ENCODE measurements at regions not wholly inside any gene's neighbourhood (a gene's known extent, or its start where the extent isn't known, plus 50 kb on each side); places are given as distances from the start of the nearest gene placed in this dataset.

DNA sequence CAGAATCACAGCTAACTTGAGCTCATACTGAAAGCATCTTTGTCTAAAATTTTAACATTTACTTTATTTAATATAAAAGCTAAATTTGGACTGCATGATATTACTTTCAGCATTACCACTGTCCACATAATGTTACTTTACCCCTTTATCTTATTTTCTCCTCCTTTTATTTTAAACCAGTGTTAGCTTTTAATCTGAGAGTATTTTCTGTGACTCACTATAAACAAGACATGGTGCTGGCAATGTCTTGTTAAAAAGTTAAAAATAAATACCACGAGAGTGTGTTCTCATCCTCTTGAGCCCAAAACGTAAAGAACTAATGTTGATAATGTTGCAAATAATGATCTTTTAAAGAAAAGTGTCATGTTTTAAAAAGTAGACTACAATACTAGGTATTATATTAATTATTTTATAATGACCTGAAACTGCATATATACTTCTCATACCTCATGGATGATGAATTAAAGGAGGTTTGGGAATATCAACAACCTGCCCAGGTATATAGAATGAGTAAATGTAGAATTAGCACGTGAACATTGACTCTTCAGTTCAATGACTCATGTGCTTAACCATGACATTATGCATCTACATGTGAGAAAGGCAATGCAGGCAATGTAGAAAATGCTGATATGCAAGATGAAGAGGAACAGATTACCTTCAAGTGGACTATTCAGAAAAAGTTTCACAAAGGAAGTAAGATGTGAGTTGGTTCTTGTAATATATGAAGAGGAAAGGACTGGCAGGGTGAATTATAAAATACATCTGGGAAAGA is 454.1 kb upstream of the ADGRL3 start:
- no peaks in the 10 kb centered on the region for H4K20me1 ChIP-seq (ENCODE audit: control insufficient read depth, insufficient read depth, insufficient read length)
- no peak overlapping the region for H2AK5ac ChIP-seq (ENCODE audit: insufficient read length, low read length)
- H3K4me1 ChIP-seq (ENCODE audit: insufficient read depth, low read length) = no peaks in the 10 kb centered on the region
- no peaks in the 10 kb centered on the region for H3K9me3 Mint-ChIP-seq
- H3K4me3 Mint-ChIP-seq = no peak overlapping the region
- no peak overlapping the region for H2BK15ac ChIP-seq (ENCODE audit: low read depth, low read length)
- H2AFZ ChIP-seq (ENCODE audit: low read length) = no peak overlapping the region
- H4K91ac ChIP-seq (ENCODE audit: insufficient read length, low read depth, low read length) = no peak overlapping the region
- no peak overlapping the region for H3K27ac ChIP-seq (ENCODE audit: insufficient read length, low read depth, low read length)
- H3K9me3 ChIP-seq (ENCODE audit: control insufficient read depth, low read depth, low read length) = no peaks in the 10 kb centered on the region
- H3K27ac Mint-ChIP-seq = no peak overlapping the region
- no peak overlapping the region for H3K14ac ChIP-seq (ENCODE audit: insufficient read depth, low read length)
- H3K4ac ChIP-seq (ENCODE audit: low read depth, low read length) = no peak overlapping the region
- no peak overlapping the region for H3K23ac ChIP-seq (ENCODE audit: insufficient read length, low read depth, low read length)
- H3T11ph ChIP-seq (ENCODE audit: low read length) = no peak overlapping the region
- H2BK20ac ChIP-seq (ENCODE audit: low read depth, low read length, poor library complexity, severe bottlenecking) = no peak overlapping the region
- H3K23me2 ChIP-seq (ENCODE audit: insufficient read length, low read depth, low read length, poor library complexity, severe bottlenecking) = no peaks in the 10 kb centered on the region
- no peak overlapping the region for H3K9ac ChIP-seq (ENCODE audit: extremely low read depth, insufficient read length, low read length)
- H3K79me2 ChIP-seq (ENCODE audit: insufficient read depth, low read length) = no peaks in the 10 kb centered on the region
- no peak overlapping the region for H2BK120ac ChIP-seq (ENCODE audit: low read depth, low read length, poor library complexity, severe bottlenecking)
- no peaks in the 10 kb centered on the region for H3K36me3 Mint-ChIP-seq (ENCODE audit: insufficient read depth in 1 of 3, low read depth in 3 of 3)
- no peak overlapping the region for H3K18ac ChIP-seq (ENCODE audit: insufficient read length, low read depth, low read length)
- H4K8ac ChIP-seq (replicated peaks; ENCODE audit: insufficient read length, low read depth, low read length) = no peak overlapping the region
- no peaks in the 10 kb centered on the region for H3K79me1 ChIP-seq (ENCODE audit: insufficient read depth, low read depth, low read length, poor library complexity, severe bottlenecking)
- no peaks in the 10 kb centered on the region for H3K4me1 Mint-ChIP-seq
- DNase-seq = no peak
- no peaks in the 10 kb centered on the region for H3K27me3 ChIP-seq (ENCODE audit: insufficient read depth, low read length)
- no peak overlapping the region for H3K4me2 ChIP-seq (ENCODE audit: insufficient read depth, insufficient read length, low read length)
- H2BK12ac ChIP-seq (ENCODE audit: insufficient read length, low read depth, low read length) = no peak overlapping the region
- H3K27me3 Mint-ChIP-seq (ENCODE audit: low read depth) = no peaks in the 10 kb centered on the region
- TF ChIP-seq, protein P1, sequence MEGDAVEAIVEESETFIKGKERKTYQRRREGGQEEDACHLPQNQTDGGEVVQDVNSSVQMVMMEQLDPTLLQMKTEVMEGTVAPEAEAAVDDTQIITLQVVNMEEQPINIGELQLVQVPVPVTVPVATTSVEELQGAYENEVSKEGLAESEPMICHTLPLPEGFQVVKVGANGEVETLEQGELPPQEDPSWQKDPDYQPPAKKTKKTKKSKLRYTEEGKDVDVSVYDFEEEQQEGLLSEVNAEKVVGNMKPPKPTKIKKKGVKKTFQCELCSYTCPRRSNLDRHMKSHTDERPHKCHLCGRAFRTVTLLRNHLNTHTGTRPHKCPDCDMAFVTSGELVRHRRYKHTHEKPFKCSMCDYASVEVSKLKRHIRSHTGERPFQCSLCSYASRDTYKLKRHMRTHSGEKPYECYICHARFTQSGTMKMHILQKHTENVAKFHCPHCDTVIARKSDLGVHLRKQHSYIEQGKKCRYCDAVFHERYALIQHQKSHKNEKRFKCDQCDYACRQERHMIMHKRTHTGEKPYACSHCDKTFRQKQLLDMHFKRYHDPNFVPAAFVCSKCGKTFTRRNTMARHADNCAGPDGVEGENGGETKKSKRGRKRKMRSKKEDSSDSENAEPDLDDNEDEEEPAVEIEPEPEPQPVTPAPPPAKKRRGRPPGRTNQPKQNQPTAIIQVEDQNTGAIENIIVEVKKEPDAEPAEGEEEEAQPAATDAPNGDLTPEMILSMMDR (conservative IDR thresholded peaks at IDR 0.05) = no peak
- H3K56ac ChIP-seq (ENCODE audit: insufficient read length, low read depth, low read length) = no peak overlapping the region
- no peak overlapping the region for H4K5ac ChIP-seq (ENCODE audit: insufficient read length, low read depth, low read length)
- WGBS (ENCODE audit: extremely low coverage, insufficient read length, low lambda C conversion rate) = no CpG with 5 or more reads among the region's 3 CpGs
- H2BK5ac ChIP-seq (ENCODE audit: insufficient read length, low read length) = no peak overlapping the region

All from H9 (cell line).